ENCODE measurements at regions not wholly inside any gene's neighbourhood (a gene's known extent, or its start where the extent isn't known, plus 50 kb on each side); places are given as distances from the start of the nearest gene placed in this dataset.
"Not testable (repeated sequence)": the region's sequence is repeated elsewhere in the genome, so short reads cannot be mapped to it uniquely, and the experiment has no call there.

- Mint-ChIP-seq H3K9me3 (ENCODE audit: unreplicated experiment) (no peaks in the 10 kb centered on the region), H3K27ac (ENCODE audit: unreplicated experiment) (no peak overlapping the region), H3K36me3 (ENCODE audit: low read depth, unreplicated experiment) (no peaks in the 10 kb centered on the region), H3K4me1 (ENCODE audit: unreplicated experiment) (no peaks in the 10 kb centered on the region), H3K27me3 (ENCODE audit: unreplicated experiment) (no peaks in the 10 kb centered on the region), H3K4me3 (ENCODE audit: unreplicated experiment) (no peak overlapping the region)
- DNase-seq (ENCODE audit: low spot score): no peak
- TF ChIP-seq, protein P1, sequence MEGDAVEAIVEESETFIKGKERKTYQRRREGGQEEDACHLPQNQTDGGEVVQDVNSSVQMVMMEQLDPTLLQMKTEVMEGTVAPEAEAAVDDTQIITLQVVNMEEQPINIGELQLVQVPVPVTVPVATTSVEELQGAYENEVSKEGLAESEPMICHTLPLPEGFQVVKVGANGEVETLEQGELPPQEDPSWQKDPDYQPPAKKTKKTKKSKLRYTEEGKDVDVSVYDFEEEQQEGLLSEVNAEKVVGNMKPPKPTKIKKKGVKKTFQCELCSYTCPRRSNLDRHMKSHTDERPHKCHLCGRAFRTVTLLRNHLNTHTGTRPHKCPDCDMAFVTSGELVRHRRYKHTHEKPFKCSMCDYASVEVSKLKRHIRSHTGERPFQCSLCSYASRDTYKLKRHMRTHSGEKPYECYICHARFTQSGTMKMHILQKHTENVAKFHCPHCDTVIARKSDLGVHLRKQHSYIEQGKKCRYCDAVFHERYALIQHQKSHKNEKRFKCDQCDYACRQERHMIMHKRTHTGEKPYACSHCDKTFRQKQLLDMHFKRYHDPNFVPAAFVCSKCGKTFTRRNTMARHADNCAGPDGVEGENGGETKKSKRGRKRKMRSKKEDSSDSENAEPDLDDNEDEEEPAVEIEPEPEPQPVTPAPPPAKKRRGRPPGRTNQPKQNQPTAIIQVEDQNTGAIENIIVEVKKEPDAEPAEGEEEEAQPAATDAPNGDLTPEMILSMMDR (IDR thresholded peaks at IDR 0.05; ENCODE audit: unreplicated experiment): no peak
Measured at GRCh38 chrX:43277879-43278278, 378.2 kb upstream of the MAOA start.

- DNase-seq (ENCODE audit: low spot score): no peak
- Mint-ChIP-seq H3K27me3 (ENCODE audit: unreplicated experiment) (no peaks in the 10 kb centered on the region), H3K9me3 (ENCODE audit: unreplicated experiment) (no peaks in the 10 kb centered on the region), H3K4me3 (ENCODE audit: unreplicated experiment) (no peak overlapping the region), H3K4me1 (ENCODE audit: unreplicated experiment) (no peaks in the 10 kb centered on the region), H3K36me3 (ENCODE audit: low read depth, unreplicated experiment) (no peaks in the 10 kb centered on the region), H3K27ac (ENCODE audit: unreplicated experiment) (no peak overlapping the region)
- TF ChIP-seq, protein P1 (IDR thresholded peaks at IDR 0.05; ENCODE audit: unreplicated experiment): no peak
Measured at GRCh38 chrX:43278440-43278839, 377.7 kb upstream of the MAOA start.

- H3K27me3 Mint-ChIP-seq (ENCODE audit: unreplicated experiment): no peaks in the 10 kb centered on the region
- TF ChIP-seq, protein P1 (IDR thresholded peaks at IDR 0.05; ENCODE audit: unreplicated experiment): no peak
- no peak overlapping the region for H3K4me3 Mint-ChIP-seq (ENCODE audit: unreplicated experiment)
- H3K27ac Mint-ChIP-seq (ENCODE audit: unreplicated experiment): no peak overlapping the region
- no peaks in the 10 kb centered on the region for H3K36me3 Mint-ChIP-seq (ENCODE audit: low read depth, unreplicated experiment)
- no peaks in the 10 kb centered on the region for H3K9me3 Mint-ChIP-seq (ENCODE audit: unreplicated experiment)
- no peak for DNase-seq (ENCODE audit: low spot score)
- H3K4me1 Mint-ChIP-seq (ENCODE audit: unreplicated experiment): no peaks in the 10 kb centered on the region
Measured at GRCh38 chrX:43279341-43279808, 376.7 kb upstream of the MAOA start.

GRCh38 chrX:43283187-43283586, 372.9 kb upstream of the MAOA start:
- DNase-seq (ENCODE audit: low spot score): no peak
- TF ChIP-seq, protein P1 (IDR thresholded peaks at IDR 0.05; ENCODE audit: unreplicated experiment): no peak
- Mint-ChIP-seq H3K27ac (ENCODE audit: unreplicated experiment) (no peak overlapping the region), H3K9me3 (ENCODE audit: unreplicated experiment) (no peaks in the 10 kb centered on the region), H3K4me1 (ENCODE audit: unreplicated experiment) (no peaks in the 10 kb centered on the region), H3K4me3 (ENCODE audit: unreplicated experiment) (no peak overlapping the region), H3K27me3 (ENCODE audit: unreplicated experiment) (no peaks in the 10 kb centered on the region), H3K36me3 (ENCODE audit: low read depth, unreplicated experiment) (no peaks in the 10 kb centered on the region)

- not testable (repeated sequence) for H3K36me3 Mint-ChIP-seq (ENCODE audit: low read depth, unreplicated experiment); H3K9me3 Mint-ChIP-seq (ENCODE audit: unreplicated experiment); H3K27me3 Mint-ChIP-seq (ENCODE audit: unreplicated experiment); DNase-seq (ENCODE audit: low spot score); H3K4me3 Mint-ChIP-seq (ENCODE audit: unreplicated experiment); H3K4me1 Mint-ChIP-seq (ENCODE audit: unreplicated experiment); H3K27ac Mint-ChIP-seq (ENCODE audit: unreplicated experiment)
Measured at GRCh38 chrX:43311625-43312024, 344.5 kb upstream of the MAOA start.

GRCh38 chrX:43313035-43313434, 343.1 kb upstream of the MAOA start:
- Mint-ChIP-seq H3K4me1 (ENCODE audit: unreplicated experiment) (no peaks in the 10 kb centered on the region), H3K9me3 (ENCODE audit: unreplicated experiment) (no peaks in the 10 kb centered on the region), H3K4me3 (ENCODE audit: unreplicated experiment) (no peak overlapping the region), H3K27ac (ENCODE audit: unreplicated experiment) (no peak overlapping the region), H3K36me3 (ENCODE audit: low read depth, unreplicated experiment) (no peaks in the 10 kb centered on the region), H3K27me3 (ENCODE audit: unreplicated experiment) (no peaks in the 10 kb centered on the region)
- DNase-seq (ENCODE audit: low spot score): no peak
- TF ChIP-seq, protein P1 (IDR thresholded peaks at IDR 0.05; ENCODE audit: unreplicated experiment): no peak

All from endothelial cell (in vitro differentiated cells).